GM21390 (cell line): ENCODE measurements at regions not wholly inside any gene's neighbourhood (a gene's known extent, or its start where the extent isn't known, plus 50 kb on each side); places are given as distances from the start of the nearest gene placed in this dataset.
"Not testable (repeated sequence)": the region's sequence is repeated elsewhere in the genome, so short reads cannot be mapped to it uniquely, and the experiment has no call there.

Experiments used
- ATAC-seq: cut with Tn5 transposase; IDR thresholded peaks from one replicate; pipeline ENCODE4 v1.9.1; 2021; ENCODE audit not compliant: unreplicated experiment

GRCh38 chr3:23111797-23112196 lies 91.3 kb upstream of the UBE2E2 start:
- no peak for ATAC-seq

- no peak for ATAC-seq
Measured at GRCh38 chr3:23112491-23112890, 90.6 kb upstream of the UBE2E2 start.

- ATAC-seq = no peak
Measured at GRCh38 chr3:23113455-23114171, 89.5 kb upstream of the UBE2E2 start.

- no peak for ATAC-seq
Measured at GRCh38 chr3:23114432-23114831, 88.7 kb upstream of the UBE2E2 start.

- ATAC-seq = no peak
Measured at GRCh38 chr3:23115171-23115877, 87.8 kb upstream of the UBE2E2 start.

GRCh38 chr3:23116081-23116837 lies 86.9 kb upstream of the UBE2E2 start:
- no peak for ATAC-seq

GRCh38 chr3:23117856-23118255 lies 85.3 kb upstream of the UBE2E2 start:
- no peak for ATAC-seq

GRCh38 chr3:23127196-23127595 lies 75.9 kb upstream of the UBE2E2 start:
- no peak for ATAC-seq

GRCh38 chr3:23128655-23129054 lies 74.5 kb upstream of the UBE2E2 start:
- no peak for ATAC-seq

GRCh38 chr3:23129117-23129516 lies 74.0 kb upstream of the UBE2E2 start:
- no peak for ATAC-seq

- peak; percentile 47 for ATAC-seq
Measured at GRCh38 chr3:23129817-23130216, 73.3 kb upstream of the UBE2E2 start.

- no peak for ATAC-seq
Measured at GRCh38 chr3:23130406-23130805, 72.7 kb upstream of the UBE2E2 start.

GRCh38 chr3:23135026-23135785 lies 67.9 kb upstream of the UBE2E2 start:
- ATAC-seq = no peak

- no peak for ATAC-seq
Measured at GRCh38 chr3:23136054-23136453, 67.1 kb upstream of the UBE2E2 start.

- ATAC-seq = not testable (repeated sequence)
Measured at GRCh38 chr3:23144051-23144450, 59.1 kb upstream of the UBE2E2 start.

- ATAC-seq = no peak
Measured at GRCh38 chr3:23146163-23146562, 57.0 kb upstream of the UBE2E2 start.

GRCh38 chr3:23152989-23153388 lies 50.1 kb upstream of the UBE2E2 start:
- no peak for ATAC-seq
